H1 (cell line): ENCODE measurements at regions not wholly inside any gene's neighbourhood (a gene's known extent, or its start where the extent isn't known, plus 50 kb on each side); places are given as distances from the start of the nearest gene placed in this dataset.

Experiments
- CTCF ChIA-PET: fragments of 300-600 bp; sonication (Branson Sonifier 250); formaldehyde crosslinking; loops from one replicate; lab custom pipeline; 2021; ENCODE audit not compliant: partially characterized antibody; lab: Charles Lee
- POLR2A ChIA-PET: fragments of 300-600 bp; sonication (Branson Sonifier 250); formaldehyde crosslinking; loops from one replicate; lab custom pipeline; 2021; ENCODE audit warnings: inconsistent platforms; ENCODE audit not compliant: partially characterized antibody; lab: Charles Lee
- DNase-seq, 2 experiments: peaks; one replicate each; pipeline versions ENCODE4 v3.0.0 to v3.0.0-alpha.2; 2010 to 2022; ENCODE audit warnings: low spot score in 2 of 2, low read depth in 1 of 2, mixed read lengths in 1 of 2
- FAIRE-seq: peaks from 2 replicates; lab custom pipeline; 2011; peaks lifted over from hg19 to GRCh38; lab: Jason Lieb, UNC
- H2AFZ ChIP-seq: 2 replicates; pipeline ENCODE4 v1.8.1; 2012; ENCODE audit warnings: low read length, inconsistent platforms
- H2AK5ac ChIP-seq: 2 replicates; pipeline ENCODE4 v1.6.1; 2013; ENCODE audit warnings: low read depth, low read length
- H2BK120ac ChIP-seq: replicated peaks from 2 replicates; pipeline ENCODE3; 2013; ENCODE audit warnings: low read depth, low read length, inconsistent platforms
- H2BK12ac ChIP-seq: 2 replicates; pipeline ENCODE4 v1.6.1; 2013; ENCODE audit warnings: low read depth, low read length
- H2BK15ac ChIP-seq: 2 replicates; pipeline ENCODE4 v1.6.1; 2013; ENCODE audit warnings: low read length
- H2BK20ac ChIP-seq: 2 replicates; pipeline ENCODE4 v1.6.1; 2013; ENCODE audit warnings: low read length
- H2BK5ac ChIP-seq: 2 replicates; pipeline ENCODE4 v1.6.1; 2013; ENCODE audit warnings: low read depth, low read length
- H3K14ac ChIP-seq: 2 replicates; pipeline ENCODE4 v1.6.1; 2013; ENCODE audit warnings: inconsistent platforms; ENCODE audit not compliant: insufficient read length
- H3K18ac ChIP-seq: 2 replicates; pipeline ENCODE4 v1.6.1; 2013; ENCODE audit warnings: low read length; ENCODE audit errors: extremely low read depth
- H3K23ac ChIP-seq: 2 replicates; pipeline ENCODE4 v1.6.1; 2013; ENCODE audit warnings: inconsistent platforms; ENCODE audit not compliant: insufficient read length
- H3K23me2 ChIP-seq: 2 replicates; pipeline ENCODE4 v1.6.1; 2013; ENCODE audit warnings: low read depth, low read length
- H3K27ac ChIP-seq: 2 replicates; pipeline ENCODE4 v1.6.1; 2011; ENCODE audit warnings: low read depth, low read length, inconsistent platforms
- H3K27me3 ChIP-seq, 4 experiments: replicated peaks in 1 of 4; 1 replicate in 1 of 4; 2 replicates in 3 of 4; pipeline versions ENCODE4 v1.6.1 to v1.8.1; 2011 to 2013; ENCODE audit warnings: low read length in 3 of 4, mild to moderate bottlenecking in 3 of 4, inconsistent platforms in 2 of 4, mixed read lengths in 2 of 4, moderate library complexity in 1 of 4; ENCODE audit not compliant: control insufficient read depth in 3 of 4, insufficient read depth in 3 of 4; ENCODE audit errors: extremely low read depth in 1 of 4
- H3K36me3 ChIP-seq, 4 experiments: 2 replicates each; pipeline versions ENCODE4 v1.6.1 to v1.8.1; 2011 to 2013; ENCODE audit warnings: mild to moderate bottlenecking in 4 of 4, low read length in 3 of 4, moderate library complexity in 2 of 4, control low read depth in 1 of 4, inconsistent platforms in 1 of 4; ENCODE audit not compliant: insufficient read depth in 4 of 4, control insufficient read depth in 2 of 4
- H3K4ac ChIP-seq: replicated peaks from 2 replicates; pipeline ENCODE3; 2013; ENCODE audit warnings: low read length, low read depth, mixed read lengths, inconsistent platforms; ENCODE audit not compliant: insufficient read length
- H3K4me1 ChIP-seq, 4 experiments: replicated peaks in 1 of 4; 1 replicate in 1 of 4; 2 replicates in 3 of 4; pipeline versions ENCODE4 v1.6.1 to v1.8.1; 2011 to 2013; ENCODE audit warnings: low read length in 3 of 4, inconsistent platforms in 2 of 4, mixed read lengths in 1 of 4; ENCODE audit not compliant: insufficient read depth in 4 of 4, control insufficient read depth in 3 of 4
- H3K4me2 ChIP-seq, 2 experiments: 2 replicates each; pipeline versions ENCODE4 v1.6.1 to v1.8.1; 2011 to 2013; ENCODE audit warnings: low read depth in 2 of 2, low read length in 2 of 2, control low read depth in 1 of 2, inconsistent platforms in 1 of 2, mild to moderate bottlenecking in 1 of 2; ENCODE audit not compliant: insufficient read depth in 1 of 2
- H3K4me3 ChIP-seq, 4 experiments: fragments of 200-600, 300-600 bp in 1 of 4; sonication (generic), shearing (Covaris generic), sonication (Bioruptor Twin) in 1 of 4; 2 replicates each; pipeline versions ENCODE4 v1.5.1 to v1.8.1; 2011 to 2016; ENCODE audit warnings: low read length in 4 of 4, low read depth in 3 of 4, control low read depth in 2 of 4, inconsistent platforms in 2 of 4, mild to moderate bottlenecking in 2 of 4, mixed read lengths in 1 of 4, moderate library complexity in 1 of 4; ENCODE audit not compliant: insufficient read depth in 2 of 4; ENCODE audit errors: extremely low read depth in 1 of 4
- H3K56ac ChIP-seq: replicated peaks from 2 replicates; pipeline ENCODE3; 2013; ENCODE audit warnings: low read depth, mild to moderate bottlenecking, mixed read lengths, low read length, inconsistent platforms; ENCODE audit not compliant: insufficient read length
- H3K79me1 ChIP-seq: 2 replicates; pipeline ENCODE4 v1.6.1; 2013; ENCODE audit warnings: low read depth, low read length, control low read depth
- H3K79me2 ChIP-seq, 2 experiments: 2 replicates each; pipeline versions ENCODE4 v1.6.1 to v1.8.1; 2012 to 2013; ENCODE audit warnings: low read length in 2 of 2, mild to moderate bottlenecking in 2 of 2, inconsistent platforms in 1 of 2; ENCODE audit not compliant: insufficient read depth in 2 of 2, control insufficient read depth in 1 of 2
- H3K9ac ChIP-seq, 4 experiments: replicated peaks in 1 of 4; 1 replicate in 1 of 4; 2 replicates in 3 of 4; pipeline versions ENCODE4 v1.6.1 to v1.8.1; 2011 to 2013; ENCODE audit warnings: low read depth in 3 of 4, low read length in 3 of 4, control low read depth in 2 of 4, mild to moderate bottlenecking in 2 of 4, moderate library complexity in 2 of 4, inconsistent platforms in 1 of 4; ENCODE audit errors: extremely low read depth in 1 of 4
- H3K9me3 ChIP-seq, 2 experiments: 2 replicates each; pipeline versions ENCODE4 v1.6.1 to v1.8.1; 2012 to 2013; ENCODE audit warnings: mild to moderate bottlenecking in 2 of 2, moderate library complexity in 2 of 2, control low read depth in 1 of 2, inconsistent platforms in 1 of 2, low read depth in 1 of 2, low read length in 1 of 2, mixed read lengths in 1 of 2; ENCODE audit not compliant: insufficient read depth in 2 of 2
- H4K20me1 ChIP-seq, 2 experiments: replicated peaks in 1 of 2; 2 replicates each; pipeline versions ENCODE3 to v1.8.1; 2011 to 2013; ENCODE audit warnings: inconsistent platforms in 2 of 2, low read length in 2 of 2, mild to moderate bottlenecking in 1 of 2; ENCODE audit not compliant: insufficient read depth in 2 of 2, control insufficient read depth in 1 of 2
- H4K5ac ChIP-seq: 2 replicates; pipeline ENCODE4 v1.6.1; 2013; ENCODE audit warnings: low read length, low read depth, mixed read lengths, inconsistent platforms; ENCODE audit not compliant: insufficient read length
- H4K8ac ChIP-seq: 2 replicates; pipeline ENCODE4 v1.8.0; 2013; ENCODE audit warnings: mild to moderate bottlenecking, moderate library complexity, low read length, inconsistent platforms; ENCODE audit not compliant: insufficient read depth; ENCODE audit errors: extremely low read depth
- H4K91ac ChIP-seq: replicated peaks from 2 replicates; pipeline ENCODE3; 2013; ENCODE audit warnings: low read length, mixed read lengths, inconsistent platforms; ENCODE audit not compliant: insufficient read length
- BCL11A ChIP-seq, 2 experiments: IDR thresholded peaks; one replicate each; pipeline ENCODE4 v1.6.1; 2011; ENCODE audit warnings: low read depth in 2 of 2, low read length in 2 of 2, mild to moderate bottlenecking in 2 of 2
- CEBPB ChIP-seq: IDR thresholded peaks from 2 replicates; pipeline ENCODE4 v1.6.1; 2012; ENCODE audit warnings: low read depth, low read length
- EGR1 ChIP-seq: IDR thresholded peaks from 2 replicates; pipeline ENCODE4 v1.6.1; 2011; ENCODE audit warnings: low read depth, low read length, borderline replicate concordance
- GTF2F1 ChIP-seq: IDR thresholded peaks from 2 replicates; pipeline ENCODE4 v1.6.1; 2012; ENCODE audit warnings: low read depth, low read length, improper control_type of control experiment, borderline replicate concordance
- KDM1A ChIP-seq: fragments of 200-600, 300-600 bp; sonication (generic); IDR thresholded peaks from 2 replicates; pipeline ENCODE4 v1.7.1; 2016; ENCODE audit warnings: mild to moderate bottlenecking, low read length, borderline replicate concordance
- KDM4A ChIP-seq: IDR thresholded peaks from one replicate; pipeline ENCODE4 v1.7.1; 2012; ENCODE audit warnings: low read depth, mild to moderate bottlenecking, moderate library complexity, low read length, inconsistent platforms; ENCODE audit not compliant: severe bottlenecking
- POLR2A ChIP-seq, 2 experiments: IDR thresholded peaks; 1 replicate in 1 of 2; 2 replicates in 1 of 2; pipeline ENCODE4 v1.6.1; 2011; ENCODE audit warnings: low read depth in 2 of 2, low read length in 2 of 2, mild to moderate bottlenecking in 2 of 2; ENCODE audit errors: control extremely low read depth in 1 of 2
- POU5F1 ChIP-seq: IDR thresholded peaks from 2 replicates; pipeline ENCODE4 v1.6.1; 2011; ENCODE audit warnings: low read depth, mild to moderate bottlenecking, low read length, moderate library complexity
- RFX5 ChIP-seq: IDR thresholded peaks from 2 replicates; pipeline ENCODE4 v1.6.1; 2011; ENCODE audit warnings: low read depth, low read length, improper control_type of control experiment, borderline replicate concordance
- SAP30 ChIP-seq: fragments of 300-600 bp; sonication (generic); IDR thresholded peaks from 2 replicates; pipeline ENCODE4 v1.7.1; 2012; ENCODE audit warnings: low read length, moderate library complexity, mild to moderate bottlenecking, inconsistent platforms; ENCODE audit not compliant: insufficient read depth, insufficient replicate concordance
- SIRT6 ChIP-seq: IDR thresholded peaks from one replicate; pipeline ENCODE4 v1.7.1; 2012; ENCODE audit warnings: low read length, inconsistent platforms
- SRF ChIP-seq: IDR thresholded peaks from 2 replicates; pipeline ENCODE4 v1.6.1; 2011; ENCODE audit warnings: mild to moderate bottlenecking, low read depth, low read length, moderate library complexity
- SUZ12 ChIP-seq: fragments of 200-600 bp; sonication (generic); IDR thresholded peaks from 2 replicates; pipeline ENCODE4 v1.6.1; 2012; ENCODE audit warnings: mild to moderate bottlenecking, inconsistent platforms, low read length, moderate library complexity, mixed read lengths
- TAF7 ChIP-seq: optimal IDR thresholded peaks from 2 replicates; pipeline ENCODE3; 2011; ENCODE audit warnings: low read depth, mild to moderate bottlenecking, inconsistent platforms, low read length, moderate library complexity, borderline replicate concordance
- TBP ChIP-seq: IDR thresholded peaks from 2 replicates; pipeline ENCODE4 v1.6.1; 2011; ENCODE audit warnings: low read depth, low read length, improper control_type of control experiment
- ZNF274 ChIP-seq: IDR thresholded peaks from 2 replicates; pipeline ENCODE4 v1.7.0; 2012; ENCODE audit warnings: low read length, borderline replicate concordance; ENCODE audit errors: extremely low read depth
- WGBS, 2 experiments: shearing (Covaris generic) in 1 of 2; methylation state at CpG; one replicate each; pipeline versions ENCODE4 v1.1.6 to v1.1.7; 2013 to 2015; ENCODE audit warnings: low lambda C conversion rate in 2 of 2, mixed read lengths in 2 of 2, inconsistent platforms in 1 of 2, low coverage in 1 of 2, missing lambda C conversion rate in 1 of 2; ENCODE audit not compliant: insufficient replicate concordance in 2 of 2, insufficient coverage in 1 of 2, insufficient read length in 1 of 2; ENCODE audit errors: extremely low coverage in 1 of 2, missing lambda C conversion rate in 1 of 2; 5-methylcytosine and 5-hydroxymethylcytosine counted together

- Histone ChIP-seq H4K5ac (no peak overlapping the region), H3K4me3 (no peak overlapping the region), H2BK15ac (no peak overlapping the region), H3K18ac (no peak overlapping the region), H4K20me1 (no peaks in the 10 kb centered on the region), H3K9me3 (no peaks in the 10 kb centered on the region), H2AK5ac (no peak overlapping the region), H3K79me2 (no peaks in the 10 kb centered on the region), H3K23me2 (no peaks in the 10 kb centered on the region), H2BK20ac (no peak overlapping the region), H3K27ac (no peak overlapping the region), H3K27me3 (no peaks in the 10 kb centered on the region), H3K79me1 (no peaks in the 10 kb centered on the region), H3K4ac (no peak overlapping the region), H4K8ac (no peak overlapping the region), H2AFZ (no peak overlapping the region), H3K36me3 (no peaks in the 10 kb centered on the region), H3K14ac (no peak overlapping the region), H3K56ac (no peak overlapping the region), H2BK5ac (no peak overlapping the region), H2BK120ac (no peak overlapping the region), H2BK12ac (no peak overlapping the region), H4K91ac (no peak overlapping the region), H3K4me1 (no peaks in the 10 kb centered on the region), H3K23ac (no peak overlapping the region), H3K9ac (no peak overlapping the region), H3K4me2 (no peak overlapping the region)
- no peak for TF ChIP-seq BCL11A (IDR thresholded peaks at IDR 0.05; ENCODE audit: low read depth in 2 of 2, low read length in 2 of 2)
- TF ChIP-seq KDM1A = no peak
- TF ChIP-seq EGR1 = no peak
- TF ChIP-seq ZNF274 = no peak
- no peak for TF ChIP-seq TAF7
- no peak for TF ChIP-seq RFX5
- no peak for TF ChIP-seq POU5F1
- no peak for TF ChIP-seq POLR2A (IDR thresholded peaks at IDR 0.05; ENCODE audit: control extremely low read depth in 1 of 2, low read depth in 2 of 2, low read length in 2 of 2)
- no peak for TF ChIP-seq SRF
- TF ChIP-seq TBP = no peak
- no peak for TF ChIP-seq KDM4A
- no peak for TF ChIP-seq GTF2F1
- TF ChIP-seq SIRT6 = no peak
- no peak for TF ChIP-seq CEBPB
- no peak for TF ChIP-seq SAP30
- no peak for TF ChIP-seq SUZ12
- CTCF ChIA-PET = interaction anchor here (1.6 kb wide), 1 partner anchor 159 kb away, joined by 4 read pairs; no protein-coding TSS in a partner anchor
- DNase-seq (no peak), FAIRE-seq (no peak)
- POLR2A ChIA-PET = no interaction called here
- WGBS, 2 experiments = 89% methylated on average over 1 of the region's 1 CpG; no CpG with 5 or more reads in 1 of the 2 experiments
Measured at GRCh38 chr2:228847684-228848083, 423.4 kb downstream of the PID1 start.
